Keratinocyte (primary cell): ENCODE measurements at regions not wholly inside any gene's neighbourhood (a gene's known extent, or its start where the extent isn't known, plus 50 kb on each side); places are given as distances from the start of the nearest gene placed in this dataset.

Experiments
- CTCF ChIP-seq, 3 experiments: IDR thresholded peaks in 1 of 3; conservative IDR thresholded peaks in 1 of 3; optimal IDR thresholded peaks in 1 of 3; 2 replicates in 2 of 3; 3 replicates in 1 of 3; pipeline versions ENCODE3 to v1.5.1; 2011; ENCODE audit warnings: low read length in 3 of 3, mild to moderate bottlenecking in 3 of 3, moderate library complexity in 2 of 3, control low read depth in 1 of 3, inconsistent platforms in 1 of 3; ENCODE audit not compliant: insufficient read depth in 2 of 3; ENCODE audit errors: extremely low read depth in 1 of 3
- EZH2 ChIP-seq: IDR thresholded peaks from one replicate; pipeline ENCODE4 v1.6.1; 2012; ENCODE audit warnings: inconsistent platforms, mild to moderate bottlenecking, low read length, moderate library complexity

GRCh38 chr6:4506223-4506622, 270.0 kb upstream of the CDYL start:
- TF ChIP-seq CTCF (optimal IDR thresholded peaks at IDR 0.05 in 1 of 3, IDR thresholded peaks at IDR 0.05 in 1 of 3, conservative IDR thresholded peaks at IDR 0.05 in 1 of 3; ENCODE audit: extremely low read depth in 1 of 3, insufficient read depth in 2 of 3, low read length in 3 of 3) (no peak), EZH2 (no peak)
